ENCODE measurements at regions not wholly inside any gene's neighbourhood (a gene's known extent, or its start where the extent isn't known, plus 50 kb on each side); places are given as distances from the start of the nearest gene placed in this dataset.
A peak's percentile ranks its signal among the peaks of the same experiment; 100 is the strongest.

- H3K36me3 ChIP-seq: no peaks in the 10 kb centered on the region
- no peaks in the 10 kb centered on the region for H3K4me1 ChIP-seq
- TF ChIP-seq POLR2A (IDR thresholded peaks at IDR 0.05): no peak
- no peak for TF ChIP-seq CTCF (IDR thresholded peaks at IDR 0.05)
- H3K27ac ChIP-seq: peak overlapping the region in 1 of 4 donors; percentile 72
- H3K27me3 ChIP-seq: no peaks in the 10 kb centered on the region
- no peaks in the 10 kb centered on the region for H3K9me3 ChIP-seq
- no peak overlapping the region for H3K4me3 ChIP-seq
- DNase-seq: no peak
Observed at GRCh38 chr1:199758626-199759255, 268.8 kb upstream of the NR5A2 start.

GRCh38 chr1:199759268-199759730, 268.2 kb upstream of the NR5A2 start:
- DNase-seq: peak in 1 of 3 donors; percentile 65

GRCh38 chr1:199762572-199762971, 264.9 kb upstream of the NR5A2 start:
- peak in 1 of 3 donors; percentile 63 for DNase-seq
- Histone ChIP-seq H3K27ac (no peak overlapping the region), H3K27me3 (no peaks in the 10 kb centered on the region), H3K4me1 (no peaks in the 10 kb centered on the region), H3K4me3 (no peak overlapping the region), H3K9me3 (no peaks in the 10 kb centered on the region), H3K36me3 (no peaks in the 10 kb centered on the region)
- TF ChIP-seq CTCF (IDR thresholded peaks at IDR 0.05) (peak in 2 of 6 experiments; percentile 12 to 22), POLR2A (IDR thresholded peaks at IDR 0.05) (no peak)

More at GRCh38 chr1:199759268-199759730, 268.2 kb upstream of the NR5A2 start:
- Histone ChIP-seq H3K4me3 (no peak overlapping the region), H3K4me1 (no peaks in the 10 kb centered on the region), H3K9me3 (no peaks in the 10 kb centered on the region), H3K36me3 (no peaks in the 10 kb centered on the region), H3K27ac (peak overlapping the region in 1 of 4 donors; percentile 72), H3K27me3 (no peaks in the 10 kb centered on the region)
- TF ChIP-seq POLR2A (IDR thresholded peaks at IDR 0.05): no peak
- no peak for TF ChIP-seq CTCF (IDR thresholded peaks at IDR 0.05)

- no peaks in the 10 kb centered on the region for H3K27me3 ChIP-seq
- H3K4me1 ChIP-seq: no peaks in the 10 kb centered on the region
Observed at GRCh38 chr1:199766218-199766792, 261.2 kb upstream of the NR5A2 start.

GRCh38 chr1:199767700-199768099, 259.8 kb upstream of the NR5A2 start:
- no peaks in the 10 kb centered on the region for H3K36me3 ChIP-seq
- TF ChIP-seq POLR2A (IDR thresholded peaks at IDR 0.05) (no peak), CTCF (IDR thresholded peaks at IDR 0.05) (no peak)
- DNase-seq: no peak
- no peaks in the 10 kb centered on the region for H3K4me1 ChIP-seq
- no peaks in the 10 kb centered on the region for H3K9me3 ChIP-seq
- no peaks in the 10 kb centered on the region for H3K27me3 ChIP-seq
- H3K27ac ChIP-seq: no peak overlapping the region
- H3K4me3 ChIP-seq: no peak overlapping the region

More at GRCh38 chr1:199766218-199766792, 261.2 kb upstream of the NR5A2 start:
- H3K9me3 ChIP-seq: no peaks in the 10 kb centered on the region
- no peak for TF ChIP-seq CTCF (IDR thresholded peaks at IDR 0.05)
- no peak for TF ChIP-seq POLR2A (IDR thresholded peaks at IDR 0.05)
- DNase-seq: no peak
- no peaks in the 10 kb centered on the region for H3K36me3 ChIP-seq
- H3K4me3 ChIP-seq: no peak overlapping the region
- H3K27ac ChIP-seq: no peak overlapping the region

All from Peyer's patch (tissue), 4 donors.